Stimulated activated CD8-positive, alpha-beta memory T cell treated with anti-CD3 and anti-CD28 coated beads, Interleukin-4, amount 100 ng/mL, for 1 hour (primary cell): ENCODE measurements at regions not wholly inside any gene's neighbourhood (a gene's known extent, or its start where the extent isn't known, plus 50 kb on each side); places are given as distances from the start of the nearest gene placed in this dataset.
"Not testable (repeated sequence)": the region's sequence is repeated elsewhere in the genome, so short reads cannot be mapped to it uniquely, and the experiment has no call there.

Experiments used
- DNase-seq, 2 donors: peaks; one replicate each; pipeline ENCODE4 v3.0.0-alpha.2; 2020; ENCODE audit warnings: low read depth in 2 of 2, low spot score in 1 of 2

GRCh38 chr7:155227788-155228458 lies 69.8 kb upstream of the INSIG1 start:
- DNase-seq = no peak

GRCh38 chr7:155228459-155228845 lies 69.2 kb upstream of the INSIG1 start:
- DNase-seq = no peak

GRCh38 chr7:155228894-155229293 lies 68.8 kb upstream of the INSIG1 start:
- no peak for DNase-seq

- no peak for DNase-seq
Observed at GRCh38 chr7:155229548-155230168, 68.0 kb upstream of the INSIG1 start.

GRCh38 chr7:155230169-155230593 lies 67.5 kb upstream of the INSIG1 start:
- DNase-seq = no peak

- no peak for DNase-seq
Observed at GRCh38 chr7:155231241-155231800, 66.4 kb upstream of the INSIG1 start.

- DNase-seq = no peak
Observed at GRCh38 chr7:155231941-155232340, 65.7 kb upstream of the INSIG1 start.

- no peak for DNase-seq
Observed at GRCh38 chr7:155232911-155233310, 64.8 kb upstream of the INSIG1 start.

GRCh38 chr7:155233311-155234157 lies 64.1 kb upstream of the INSIG1 start:
- no peak for DNase-seq

- no peak for DNase-seq
Observed at GRCh38 chr7:155234158-155234492, 63.6 kb upstream of the INSIG1 start.

- no peak for DNase-seq
Observed at GRCh38 chr7:155234950-155235789, 62.5 kb upstream of the INSIG1 start.

- DNase-seq = no peak
Observed at GRCh38 chr7:155236386-155236785, 61.3 kb upstream of the INSIG1 start.

GRCh38 chr7:155237297-155237696 lies 60.4 kb upstream of the INSIG1 start:
- no peak for DNase-seq

GRCh38 chr7:155237730-155238129 lies 59.9 kb upstream of the INSIG1 start:
- DNase-seq = no peak

- not testable (repeated sequence) for DNase-seq
Observed at GRCh38 chr7:155239431-155240087, 58.1 kb upstream of the INSIG1 start.

GRCh38 chr7:155244675-155245074 lies 53.0 kb upstream of the INSIG1 start:
- no peak for DNase-seq

- no peak for DNase-seq
Observed at GRCh38 chr7:155247479-155248365, 50.0 kb upstream of the INSIG1 start.
